Right lobe of liver (tissue), 6 donors: ENCODE measurements at regions not wholly inside any gene's neighbourhood (a gene's known extent, or its start where the extent isn't known, plus 50 kb on each side); places are given as distances from the start of the nearest gene placed in this dataset.

Experiments used
- ATAC-seq, 4 donors: fragments of 200-7000 bp; cut with Tn5 transposase; one replicate each; pipeline ENCODE4 v1.9.1; 2020; ENCODE audit warnings: mild to moderate bottlenecking in 4 of 4, moderate library complexity in 4 of 4
- DNase-seq, 3 donors: peaks; one replicate each; pipeline ENCODE4 v3.0.0-alpha.2; 2020
- H3K27ac ChIP-seq, 3 donors: fragments of 200-600 bp; one replicate each; pipeline ENCODE4 v1.8.0; 2022
- H3K27me3 ChIP-seq, 2 donors: fragments of 200-600 bp; one replicate each; pipeline ENCODE4 v1.8.0; 2022
- H3K36me3 ChIP-seq, 4 donors: fragments of 200-600 bp; sonication (generic) in 1 of 4; one replicate each; pipeline versions ENCODE4 v1.5.1 to v1.8.0; 2017 to 2022; ENCODE audit warnings: control low read depth in 1 of 4
- H3K4me1 ChIP-seq, 4 donors: fragments of 200-600 bp; sonication (generic) in 1 of 4; one replicate each; pipeline versions ENCODE4 v1.5.1 to v1.8.0; 2017 to 2022; ENCODE audit warnings: control low read depth in 1 of 4
- H3K4me3 ChIP-seq, 3 donors: fragments of 200-600 bp; one replicate each; pipeline ENCODE4 v1.8.0; 2022
- H3K9me3 ChIP-seq, 4 donors: fragments of 200-600 bp; sonication (generic) in 1 of 4; one replicate each; pipeline versions ENCODE4 v1.5.1 to v1.8.0; 2017 to 2022; ENCODE audit warnings: control low read depth in 1 of 4
- POLR2A ChIP-seq: fragments of 450-650 bp; IDR thresholded peaks from one replicate; pipeline ENCODE4 v1.6.1; 2017; ENCODE audit warnings: antibody characterized with exemption, mild to moderate bottlenecking
- WGBS: methylation state at CpG from one replicate; pipeline ENCODE4 v1.1.6; 2018; ENCODE audit warnings: low coverage, low lambda C conversion rate; ENCODE audit not compliant: insufficient coverage; ENCODE audit errors: missing lambda C conversion rate; 5-methylcytosine and 5-hydroxymethylcytosine counted together
- intact Hi-C, 2 donors: fragments of 100-400 bp; cut with DNase I; formaldehyde crosslinking; loops; one replicate each; pipeline versions ENCODE4 v1.11.2 to v1.14.1; 2022
- TF ChIP-seq, protein P1 (sequence below), 4 donors: fragments of 200-600 bp in 3 of 4; fragments of 450-650 bp in 1 of 4; IDR thresholded peaks; one replicate each; pipeline versions ENCODE4 v1.5.1 to v1.8.0; 2016 to 2022; ENCODE audit warnings: antibody characterized with exemption in 4 of 4, mild to moderate bottlenecking in 2 of 4
- donor health status: DM: no; HTN: yes; CAD: no.
- donor health status: DM: no; HTN: no; CAD: no.
- donor health status: DM: no; HTN: no; CAD: no.
- donor health status: DM: no; HTN: yes; CAD: no.
- donor health status: DM: no; HTN: yes; CAD: no.

DNA sequence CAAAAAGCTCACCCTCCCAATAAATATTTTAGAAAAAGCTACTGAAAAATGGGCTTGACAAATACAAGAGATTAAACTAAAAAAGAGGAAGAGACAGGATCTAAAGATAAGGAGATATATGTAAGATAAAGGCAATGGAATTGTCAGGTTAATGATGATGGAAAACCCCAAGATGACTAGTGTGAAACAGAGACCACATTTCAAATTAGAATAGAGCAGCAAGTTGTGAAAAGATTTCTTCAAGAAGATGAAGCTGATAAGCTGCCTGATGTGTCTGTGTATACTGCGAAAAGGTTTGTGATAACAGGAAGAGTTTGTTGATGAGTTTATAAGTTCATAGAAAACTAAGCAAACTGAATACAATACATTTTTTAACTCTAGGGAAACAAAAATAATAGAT, 840.1 kb upstream of the SLITRK5 start:
- no peak overlapping the region for H3K4me3 ChIP-seq
- H3K4me1 ChIP-seq = no peaks in the 10 kb centered on the region
- H3K27ac ChIP-seq = no peak overlapping the region
- no peaks in the 10 kb centered on the region for H3K27me3 ChIP-seq
- H3K36me3 ChIP-seq = no peaks in the 10 kb centered on the region
- DNase-seq = no peak
- TF ChIP-seq POLR2A = no peak
- TF ChIP-seq, protein P1, sequence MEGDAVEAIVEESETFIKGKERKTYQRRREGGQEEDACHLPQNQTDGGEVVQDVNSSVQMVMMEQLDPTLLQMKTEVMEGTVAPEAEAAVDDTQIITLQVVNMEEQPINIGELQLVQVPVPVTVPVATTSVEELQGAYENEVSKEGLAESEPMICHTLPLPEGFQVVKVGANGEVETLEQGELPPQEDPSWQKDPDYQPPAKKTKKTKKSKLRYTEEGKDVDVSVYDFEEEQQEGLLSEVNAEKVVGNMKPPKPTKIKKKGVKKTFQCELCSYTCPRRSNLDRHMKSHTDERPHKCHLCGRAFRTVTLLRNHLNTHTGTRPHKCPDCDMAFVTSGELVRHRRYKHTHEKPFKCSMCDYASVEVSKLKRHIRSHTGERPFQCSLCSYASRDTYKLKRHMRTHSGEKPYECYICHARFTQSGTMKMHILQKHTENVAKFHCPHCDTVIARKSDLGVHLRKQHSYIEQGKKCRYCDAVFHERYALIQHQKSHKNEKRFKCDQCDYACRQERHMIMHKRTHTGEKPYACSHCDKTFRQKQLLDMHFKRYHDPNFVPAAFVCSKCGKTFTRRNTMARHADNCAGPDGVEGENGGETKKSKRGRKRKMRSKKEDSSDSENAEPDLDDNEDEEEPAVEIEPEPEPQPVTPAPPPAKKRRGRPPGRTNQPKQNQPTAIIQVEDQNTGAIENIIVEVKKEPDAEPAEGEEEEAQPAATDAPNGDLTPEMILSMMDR (IDR thresholded peaks at IDR 0.05) = no peak
- intact Hi-C loops = no loop called here
- H3K9me3 ChIP-seq = no peaks in the 10 kb centered on the region
- no peak for ATAC-seq
- WGBS = 0% methylated on average over 1 of the region's 1 CpG

DNA sequence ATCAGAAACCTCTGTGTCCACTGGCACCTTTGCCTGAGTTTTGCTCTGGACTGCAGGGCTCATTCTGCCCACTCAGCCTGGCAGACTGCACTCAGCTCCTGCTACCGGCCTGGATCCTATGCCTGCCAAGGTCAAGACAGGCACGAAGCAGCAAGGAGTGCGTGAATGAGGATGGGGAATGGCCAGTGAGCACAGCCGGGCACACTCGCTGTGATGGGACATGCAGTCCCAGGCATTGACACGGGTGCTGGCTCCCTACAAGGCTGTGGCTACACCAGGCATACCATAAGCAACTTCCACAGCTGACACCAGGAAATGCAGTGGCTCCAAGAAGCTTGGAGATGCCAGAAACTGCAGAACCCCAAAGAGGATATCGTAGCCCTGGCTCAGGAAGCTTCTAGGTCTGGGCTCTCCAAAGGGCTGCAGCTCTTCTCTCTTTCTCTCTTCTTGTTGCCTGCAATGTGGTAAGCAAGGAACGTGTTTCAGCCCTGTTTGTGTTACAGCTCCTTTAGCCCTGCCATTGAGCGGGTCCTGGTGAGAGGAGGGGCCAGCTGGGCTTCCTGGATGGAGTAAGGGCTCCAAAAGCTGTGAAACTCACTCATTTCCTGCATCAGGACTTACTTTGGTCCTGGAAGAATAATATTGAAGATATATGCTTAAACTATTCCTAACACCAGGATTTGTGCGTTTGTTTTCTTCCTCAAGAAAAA, 832.6 kb upstream of the SLITRK5 start:
- Histone ChIP-seq H3K4me1 (no peaks in the 10 kb centered on the region), H3K4me3 (no peak overlapping the region), H3K27ac (no peak overlapping the region), H3K36me3 (no peaks in the 10 kb centered on the region), H3K27me3 (no peaks in the 10 kb centered on the region), H3K9me3 (no peaks in the 10 kb centered on the region)
- intact Hi-C loops = no loop called here
- no peak for TF ChIP-seq POLR2A
- TF ChIP-seq, protein P1 (IDR thresholded peaks at IDR 0.05) = no peak
- DNase-seq = no peak
- peak in 1 of 4 donors; percentile 41 for ATAC-seq
- WGBS = 49% methylated on average over 6 of the region's 10 CpGs

DNA sequence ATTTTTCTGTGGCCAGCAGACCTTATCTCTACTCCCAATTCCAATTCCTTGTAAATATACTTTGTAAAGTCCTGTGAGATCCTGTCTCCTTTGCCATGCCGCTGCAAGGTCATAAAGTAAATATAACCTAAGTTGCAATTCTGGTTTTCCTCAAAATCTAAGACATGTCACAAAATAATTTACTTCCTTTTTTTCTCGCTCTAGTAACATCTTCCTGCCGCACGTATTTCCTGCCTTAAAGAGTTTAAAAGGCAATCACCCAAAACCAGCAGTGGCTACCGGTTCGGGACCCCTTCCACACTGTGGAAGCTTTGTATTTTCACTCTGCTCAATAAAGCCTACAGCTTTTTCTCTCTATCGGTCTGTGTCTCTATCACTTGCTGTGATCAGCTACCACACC, 832.0 kb upstream of the SLITRK5 start:
- no peak for TF ChIP-seq POLR2A
- TF ChIP-seq, protein P1 (IDR thresholded peaks at IDR 0.05) = no peak
- no peaks in the 10 kb centered on the region for H3K27me3 ChIP-seq

DNA sequence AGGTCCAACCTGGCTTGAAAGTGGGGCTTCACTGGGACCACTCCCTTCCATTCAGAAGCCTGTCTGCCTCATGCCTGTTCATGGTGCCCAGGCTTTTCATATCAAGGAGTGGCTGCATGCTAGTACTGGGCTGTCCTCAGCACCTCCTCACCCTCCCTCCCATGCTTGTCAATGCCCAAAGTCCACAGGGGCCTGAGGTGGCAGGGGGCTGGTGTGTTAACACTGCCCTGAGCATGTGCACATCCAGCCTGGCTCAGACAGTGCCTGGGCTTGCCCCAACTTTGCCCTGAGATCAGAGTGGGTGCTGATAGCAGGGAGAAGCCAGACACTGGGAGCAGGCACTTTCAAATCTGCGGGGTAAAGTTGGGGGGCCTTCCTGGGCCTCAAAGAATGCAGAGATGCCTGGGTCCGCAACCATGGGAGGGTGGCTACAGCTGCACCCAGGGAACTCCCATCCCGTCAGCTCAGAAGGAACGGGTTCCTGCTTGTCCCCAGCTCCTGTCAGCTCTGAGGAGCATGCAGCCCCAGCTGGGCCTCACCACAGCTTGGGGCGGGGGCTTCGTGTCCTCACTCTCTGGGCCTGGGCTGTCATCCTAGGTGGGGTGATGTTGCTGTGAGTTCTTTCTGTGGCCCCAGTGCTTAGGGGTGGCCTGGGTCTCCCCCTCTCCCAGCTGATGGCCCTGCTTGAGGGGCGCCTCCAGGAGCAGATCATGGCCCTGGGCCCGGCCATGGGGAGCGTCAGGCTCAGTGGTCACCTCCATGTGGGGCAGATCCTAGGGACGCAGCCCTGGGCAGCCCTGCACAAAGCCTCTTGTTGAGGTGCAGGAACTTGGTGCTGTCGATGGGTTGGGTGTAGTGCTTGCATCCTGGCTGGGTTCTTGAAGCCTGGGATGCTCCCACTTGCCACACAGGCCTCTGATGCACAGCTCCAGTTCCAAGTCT, 830.6 kb upstream of the SLITRK5 start:
- DNase-seq (no peak), ATAC-seq (peak in 2 of 4 donors; percentile 9 to 29)
- no peaks in the 10 kb centered on the region for H3K27me3 ChIP-seq
- intact Hi-C loops = no loop called here
- TF ChIP-seq, protein P1 (IDR thresholded peaks at IDR 0.05) = no peak
- TF ChIP-seq POLR2A = no peak
- WGBS = 40% methylated on average over 1 of the region's 11 CpGs
- H3K4me3 ChIP-seq = no peak overlapping the region
- no peaks in the 10 kb centered on the region for H3K9me3 ChIP-seq
- no peaks in the 10 kb centered on the region for H3K4me1 ChIP-seq
- no peaks in the 10 kb centered on the region for H3K36me3 ChIP-seq
- no peak overlapping the region for H3K27ac ChIP-seq

More for the DNA sequence above, 832.0 kb upstream of the SLITRK5 start:
- H3K27ac ChIP-seq = no peak overlapping the region
- no peak for DNase-seq
- no peaks in the 10 kb centered on the region for H3K36me3 ChIP-seq
- intact Hi-C loops = no loop called here
- no peaks in the 10 kb centered on the region for H3K4me1 ChIP-seq
- no peak for ATAC-seq
- no peak overlapping the region for H3K4me3 ChIP-seq
- no peaks in the 10 kb centered on the region for H3K9me3 ChIP-seq
- WGBS = 48% methylated on average over 7 of the region's 7 CpGs
